ENCODE measurements at regions not wholly inside any gene's neighbourhood (a gene's known extent, or its start where the extent isn't known, plus 50 kb on each side); places are given as distances from the start of the nearest gene placed in this dataset.

- Mint-ChIP-seq H3K36me3 (ENCODE audit: low read depth) (no peaks in the 10 kb centered on the region), H3K9me3 (peaks cover 6% of the 10 kb centered on the region), H3K4me3 (no peak overlapping the region), H3K27ac (no peak overlapping the region), H3K4me1 (no peaks in the 10 kb centered on the region), H3K27me3 (ENCODE audit: insufficient read depth) (no peaks in the 10 kb centered on the region)
- no peak for TF ChIP-seq CTCF (conservative IDR thresholded peaks at IDR 0.05)
- 94 to 96% methylated on average over 4 of the region's 4 CpGs for whole genome bisulfite sequencing, 2 experiments (ENCODE audit: insufficient coverage in 1 of 2, insufficient read length in 1 of 2)
- no peak for DNase-seq
- H3K4me3 ChIP-seq (ENCODE audit: low read length): no peak overlapping the region
- H3K27ac ChIP-seq (ENCODE audit: low read depth, low read length): no peak overlapping the region
- no peaks in the 10 kb centered on the region for H3K36me3 ChIP-seq (ENCODE audit: control insufficient read depth, insufficient read depth, low read length)
- H3K9ac ChIP-seq (ENCODE audit: extremely low read depth, low read length, poor library complexity, severe bottlenecking): no peak overlapping the region
- no peaks in the 10 kb centered on the region for H3K4me1 ChIP-seq (ENCODE audit: control insufficient read depth, insufficient read depth, low read length)
- no peaks in the 10 kb centered on the region for H3K27me3 ChIP-seq (ENCODE audit: control insufficient read depth, insufficient read depth, low read length, poor library complexity, severe bottlenecking)
- peaks cover 14% of the 10 kb centered on the region for H3K9me3 ChIP-seq (ENCODE audit: control insufficient read depth, low read length)
Measured at GRCh38 chr13:31530922-31531321, 208.4 kb upstream of the RXFP2 start.

- H3K4me1 ChIP-seq (ENCODE audit: control insufficient read depth, insufficient read depth, low read length): no peaks in the 10 kb centered on the region
- Mint-ChIP-seq H3K9me3 (peaks cover 6% of the 10 kb centered on the region), H3K27me3 (ENCODE audit: insufficient read depth) (no peaks in the 10 kb centered on the region), H3K4me3 (no peak overlapping the region), H3K36me3 (ENCODE audit: low read depth) (no peaks in the 10 kb centered on the region), H3K4me1 (no peaks in the 10 kb centered on the region), H3K27ac (no peak overlapping the region)
- no peak overlapping the region for H3K27ac ChIP-seq (ENCODE audit: low read depth, low read length)
- peaks cover 14% of the 10 kb centered on the region for H3K9me3 ChIP-seq (ENCODE audit: control insufficient read depth, low read length)
- DNase-seq: no peak
- 78% methylated on average over 1 of the region's 1 CpG; no CpG with 5 or more reads in 1 of the 2 experiments for WGBS, 2 experiments (ENCODE audit: insufficient coverage in 1 of 2, insufficient read length in 1 of 2)
- H3K9ac ChIP-seq (ENCODE audit: extremely low read depth, low read length, poor library complexity, severe bottlenecking): no peak overlapping the region
- no peaks in the 10 kb centered on the region for H3K27me3 ChIP-seq (ENCODE audit: control insufficient read depth, insufficient read depth, low read length, poor library complexity, severe bottlenecking)
- no peaks in the 10 kb centered on the region for H3K36me3 ChIP-seq (ENCODE audit: control insufficient read depth, insufficient read depth, low read length)
- no peak for TF ChIP-seq CTCF (conservative IDR thresholded peaks at IDR 0.05)
- H3K4me3 ChIP-seq (ENCODE audit: low read length): no peak overlapping the region
Measured at GRCh38 chr13:31537052-31537451, 202.3 kb upstream of the RXFP2 start.

- Mint-ChIP-seq H3K36me3 (ENCODE audit: low read depth) (no peaks in the 10 kb centered on the region), H3K4me1 (no peaks in the 10 kb centered on the region), H3K4me3 (no peak overlapping the region), H3K27me3 (ENCODE audit: insufficient read depth) (no peaks in the 10 kb centered on the region), H3K9me3 (peaks cover 1% of the 10 kb centered on the region), H3K27ac (no peak overlapping the region)
- Histone ChIP-seq H3K27me3 (ENCODE audit: control insufficient read depth, insufficient read depth, low read length, poor library complexity, severe bottlenecking) (no peaks in the 10 kb centered on the region), H3K4me1 (ENCODE audit: control insufficient read depth, insufficient read depth, low read length) (no peaks in the 10 kb centered on the region), H3K4me3 (ENCODE audit: low read length) (no peak overlapping the region), H3K9ac (ENCODE audit: extremely low read depth, low read length, poor library complexity, severe bottlenecking) (no peak overlapping the region), H3K36me3 (ENCODE audit: control insufficient read depth, insufficient read depth, low read length) (no peaks in the 10 kb centered on the region), H3K9me3 (ENCODE audit: control insufficient read depth, low read length) (peaks cover 8% of the 10 kb centered on the region), H3K27ac (ENCODE audit: low read depth, low read length) (no peak overlapping the region)
- peak; percentile 87 for TF ChIP-seq CTCF (conservative IDR thresholded peaks at IDR 0.05)
- DNase-seq: no peak
- 70 to 77% methylated on average over 2 to 5 of the region's 6 CpGs for WGBS, 2 experiments (ENCODE audit: insufficient coverage in 1 of 2, insufficient read length in 1 of 2)
Measured at GRCh38 chr13:31538067-31539042, 201.0 kb upstream of the RXFP2 start.
